ENCODE measurements at regions not wholly inside any gene's neighbourhood (a gene's known extent, or its start where the extent isn't known, plus 50 kb on each side); places are given as distances from the start of the nearest gene placed in this dataset.
"Not testable (repeated sequence)": the region's sequence is repeated elsewhere in the genome, so short reads cannot be mapped to it uniquely, and the experiment has no call there.

DNA sequence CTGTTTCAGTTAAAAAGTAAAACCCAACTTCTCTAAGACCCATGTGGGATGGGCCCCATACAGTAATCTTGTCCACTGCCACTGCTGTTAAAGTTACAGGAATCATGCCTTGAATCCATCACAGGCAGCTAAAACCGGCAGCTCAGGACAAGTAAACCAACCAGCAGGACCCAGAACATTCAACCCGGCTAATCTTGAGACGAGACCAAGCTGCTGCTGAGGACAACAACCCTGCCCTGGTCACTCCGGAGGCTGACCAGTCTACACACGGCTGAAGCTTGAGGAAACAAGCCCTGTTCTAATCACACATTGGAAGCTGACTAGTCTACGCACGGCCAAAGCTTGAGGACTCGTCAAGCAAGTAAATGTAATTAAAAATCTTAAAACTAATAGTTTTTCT is 105.2 kb upstream of the ZNF492 start:
- Histone ChIP-seq H3K9me3 (ENCODE audit: low read depth) (no peaks in the 10 kb centered on the region), H3K36me3 (ENCODE audit: low read depth) (no peaks in the 10 kb centered on the region), H3K27ac (no peak overlapping the region), H2AFZ (no peak overlapping the region), H3K9ac (no peak overlapping the region), H3K4me1 (ENCODE audit: insufficient read depth) (no peaks in the 10 kb centered on the region), H3K4me2 (ENCODE audit: unreplicated experiment) (no peak overlapping the region), H3K4me3 (no peak overlapping the region), H3K79me2 (ENCODE audit: insufficient read depth) (no peaks in the 10 kb centered on the region), H3F3A (ENCODE audit: insufficient read depth) (no peaks in the 10 kb centered on the region), H4K20me1 (ENCODE audit: insufficient read depth) (no peaks in the 10 kb centered on the region), H3K9me2 (ENCODE audit: insufficient read depth) (no peaks in the 10 kb centered on the region), H3K27me3 (replicated peaks; ENCODE audit: insufficient read depth) (no peaks in the 10 kb centered on the region)
- no peak for TF ChIP-seq EZH2phosphoT487 (IDR thresholded peaks at IDR 0.05; ENCODE audit: insufficient read depth, low read depth)
- no peak for TF ChIP-seq EZH2 (IDR thresholded peaks at IDR 0.05; ENCODE audit: insufficient read depth, poor library complexity, severe bottlenecking)
- in situ Hi-C loops (cut with MboI): no loop called here
- no peak for DNase-seq
- WGBS, 2 experiments (ENCODE audit: low coverage in 1 of 2, low lambda C conversion rate in 2 of 2, missing lambda C conversion rate in 2 of 2): 13 to 28% methylated on average over 8 of the region's 8 CpGs

DNA sequence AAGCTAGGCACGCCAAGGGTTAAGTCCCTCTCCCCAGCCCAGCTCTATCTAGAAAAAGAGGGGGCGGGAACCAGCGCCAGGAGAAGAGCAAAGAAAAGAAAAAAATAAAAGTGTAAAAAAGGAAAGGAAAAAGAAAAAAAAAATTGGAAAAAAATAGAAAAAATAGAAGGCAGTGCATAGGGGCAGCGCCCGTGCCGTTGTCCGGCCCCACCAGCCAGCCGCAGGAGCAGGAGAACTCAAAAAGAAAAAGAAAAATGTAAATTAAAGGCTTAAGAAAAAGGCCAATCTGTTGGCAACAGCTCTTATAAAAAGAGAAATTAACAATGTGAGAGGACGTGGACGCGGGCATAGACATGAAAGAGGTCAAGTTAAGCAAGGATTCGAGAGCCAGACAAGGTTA is 105.4 kb upstream of the ZNF98 start:
- H3K27me3 ChIP-seq (replicated peaks; ENCODE audit: insufficient read depth): no peaks in the 10 kb centered on the region
- H3K79me2 ChIP-seq (ENCODE audit: insufficient read depth): no peaks in the 10 kb centered on the region
- no peak overlapping the region for H3K4me3 ChIP-seq
- H3K9me2 ChIP-seq (ENCODE audit: insufficient read depth): no peaks in the 10 kb centered on the region
- H2AFZ ChIP-seq: no peak overlapping the region
- DNase-seq: no peak
- no peaks in the 10 kb centered on the region for H3K9me3 ChIP-seq (ENCODE audit: low read depth)
- no peak overlapping the region for H3K4me2 ChIP-seq (ENCODE audit: unreplicated experiment)
- no peaks in the 10 kb centered on the region for H3F3A ChIP-seq (ENCODE audit: insufficient read depth)
- in situ Hi-C loops (cut with MboI): no loop called here
- TF ChIP-seq EZH2 (IDR thresholded peaks at IDR 0.05; ENCODE audit: insufficient read depth, poor library complexity, severe bottlenecking) (no peak), EZH2phosphoT487 (IDR thresholded peaks at IDR 0.05; ENCODE audit: insufficient read depth, low read depth) (no peak)
- no peak overlapping the region for H3K27ac ChIP-seq
- H3K36me3 ChIP-seq (ENCODE audit: low read depth): no peaks in the 10 kb centered on the region
- WGBS, 2 experiments (ENCODE audit: low coverage in 1 of 2, low lambda C conversion rate in 2 of 2, missing lambda C conversion rate in 2 of 2): 41 to 49% methylated on average over 12 of the region's 12 CpGs
- no peaks in the 10 kb centered on the region for H4K20me1 ChIP-seq (ENCODE audit: insufficient read depth)
- H3K9ac ChIP-seq: no peak overlapping the region
- H3K4me1 ChIP-seq (ENCODE audit: insufficient read depth): no peaks in the 10 kb centered on the region

GRCh38 chr19:22526661-22527272 is 104.6 kb upstream of the ZNF98 start:
- no peak for TF ChIP-seq EZH2phosphoT487 (IDR thresholded peaks at IDR 0.05; ENCODE audit: insufficient read depth, low read depth)
- TF ChIP-seq EZH2 (IDR thresholded peaks at IDR 0.05; ENCODE audit: insufficient read depth, poor library complexity, severe bottlenecking): no peak
- WGBS, 2 experiments (ENCODE audit: low coverage in 1 of 2, low lambda C conversion rate in 2 of 2, missing lambda C conversion rate in 2 of 2): 11 to 12% methylated on average over 11 of the region's 11 CpGs
- no peaks in the 10 kb centered on the region for H3K9me3 ChIP-seq (ENCODE audit: low read depth)
- H3K4me3 ChIP-seq: no peak overlapping the region
- no peaks in the 10 kb centered on the region for H3K27me3 ChIP-seq (replicated peaks; ENCODE audit: insufficient read depth)
- no peaks in the 10 kb centered on the region for H3K4me1 ChIP-seq (ENCODE audit: insufficient read depth)
- no peaks in the 10 kb centered on the region for H3K9me2 ChIP-seq (ENCODE audit: insufficient read depth)
- H4K20me1 ChIP-seq (ENCODE audit: insufficient read depth): no peaks in the 10 kb centered on the region
- H3K9ac ChIP-seq: no peak overlapping the region
- no peak overlapping the region for H3K4me2 ChIP-seq (ENCODE audit: unreplicated experiment)
- no peak overlapping the region for H3K27ac ChIP-seq
- H3K79me2 ChIP-seq (ENCODE audit: insufficient read depth): no peaks in the 10 kb centered on the region
- no peaks in the 10 kb centered on the region for H3K36me3 ChIP-seq (ENCODE audit: low read depth)
- H2AFZ ChIP-seq: no peak overlapping the region
- no peak for DNase-seq
- no peaks in the 10 kb centered on the region for H3F3A ChIP-seq (ENCODE audit: insufficient read depth)
- in situ Hi-C loops (cut with MboI): no loop called here

- Histone ChIP-seq H3K4me1 (ENCODE audit: insufficient read depth) (no peaks in the 10 kb centered on the region), H3K27me3 (replicated peaks; ENCODE audit: insufficient read depth) (no peaks in the 10 kb centered on the region), H3K9ac (no peak overlapping the region), H3K36me3 (ENCODE audit: low read depth) (no peaks in the 10 kb centered on the region), H3K4me2 (ENCODE audit: unreplicated experiment) (no peak overlapping the region), H3K4me3 (no peak overlapping the region), H2AFZ (no peak overlapping the region), H3K9me2 (ENCODE audit: insufficient read depth) (no peaks in the 10 kb centered on the region), H4K20me1 (ENCODE audit: insufficient read depth) (no peaks in the 10 kb centered on the region), H3K9me3 (ENCODE audit: low read depth) (no peaks in the 10 kb centered on the region), H3K27ac (no peak overlapping the region), H3F3A (ENCODE audit: insufficient read depth) (no peaks in the 10 kb centered on the region), H3K79me2 (ENCODE audit: insufficient read depth) (no peaks in the 10 kb centered on the region)
- in situ Hi-C loops (cut with MboI): no loop called here
- WGBS, 2 experiments (ENCODE audit: low coverage in 1 of 2, low lambda C conversion rate in 2 of 2, missing lambda C conversion rate in 2 of 2): 28 to 32% methylated on average over 4 of the region's 4 CpGs
- no peak for TF ChIP-seq EZH2phosphoT487 (IDR thresholded peaks at IDR 0.05; ENCODE audit: insufficient read depth, low read depth)
- TF ChIP-seq EZH2 (IDR thresholded peaks at IDR 0.05; ENCODE audit: insufficient read depth, poor library complexity, severe bottlenecking): no peak
- DNase-seq: no peak
These were observed 101.8 kb upstream of the ZNF98 start for GRCh38 chr19:22523940-22524339.

DNA sequence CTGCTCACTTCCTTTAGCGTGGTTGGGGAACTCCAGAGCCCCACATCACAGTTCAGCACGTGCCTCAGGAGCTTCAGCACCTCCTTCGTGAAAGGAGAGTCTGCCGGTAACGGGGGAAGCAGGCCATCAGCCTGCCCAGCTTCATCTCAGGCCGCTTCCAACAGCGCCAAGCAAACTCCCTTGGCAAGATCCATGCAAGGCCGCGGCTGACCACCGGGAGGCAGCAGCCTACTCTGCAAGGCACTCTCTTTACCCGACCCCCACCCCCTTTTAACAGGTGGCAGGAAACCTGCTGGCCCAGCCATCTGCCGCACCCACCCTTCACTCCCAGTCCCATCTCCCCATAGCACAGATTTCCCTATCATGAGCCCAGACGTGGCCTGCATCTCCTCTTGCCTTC is 97.4 kb upstream of the ZNF98 start:
- H3K79me2 ChIP-seq (ENCODE audit: insufficient read depth); H3K4me1 ChIP-seq (ENCODE audit: insufficient read depth); in situ Hi-C loops (cut with MboI); H3K27ac ChIP-seq; H3K4me2 ChIP-seq (ENCODE audit: unreplicated experiment); H4K20me1 ChIP-seq (ENCODE audit: insufficient read depth); H2AFZ ChIP-seq; H3K27me3 ChIP-seq (replicated peaks; ENCODE audit: insufficient read depth); H3K9ac ChIP-seq; H3K4me3 ChIP-seq; H3F3A ChIP-seq (ENCODE audit: insufficient read depth); H3K36me3 ChIP-seq (ENCODE audit: low read depth); H3K9me2 ChIP-seq (ENCODE audit: insufficient read depth); H3K9me3 ChIP-seq (ENCODE audit: low read depth); DNase-seq: not testable (repeated sequence)
- 41 to 42% methylated on average over 12 to 13 of the region's 13 CpGs for WGBS, 2 experiments (ENCODE audit: low coverage in 1 of 2, low lambda C conversion rate in 2 of 2, missing lambda C conversion rate in 2 of 2)
